Esophagus squamous epithelium (tissue), 5 donors: ENCODE measurements at regions not wholly inside any gene's neighbourhood (a gene's known extent, or its start where the extent isn't known, plus 50 kb on each side); places are given as distances from the start of the nearest gene placed in this dataset.

Experiments
- DNase-seq: peaks from one replicate; lab custom pipeline; 2025; lab: John Stamatoyannopoulos, UW
- H3K27ac ChIP-seq, 4 donors: fragments of 200-600 bp; sonication (generic); one replicate each; pipeline ENCODE4 v1.5.1; 2016 to 2019; ENCODE audit warnings: mild to moderate bottlenecking in 1 of 4
- H3K27me3 ChIP-seq, 4 donors: fragments of 200-600 bp; sonication (generic); 1 replicate in 3 of 4; 2 replicates in 1 of 4; pipeline versions ENCODE4 v1.5.1 to v1.6.0; 2017 to 2021; ENCODE audit warnings: antibody characterized with exemption in 1 of 4
- H3K36me3 ChIP-seq, 3 donors: fragments of 200-600 bp; sonication (generic); one replicate each; pipeline ENCODE4 v1.5.1; 2016 to 2019
- H3K4me1 ChIP-seq, 3 donors: fragments of 200-600 bp; sonication (generic); one replicate each; pipeline ENCODE4 v1.5.1; 2017 to 2019
- H3K4me3 ChIP-seq, 4 donors: fragments of 200-600 bp; sonication (generic); 1 replicate in 3 of 4; 2 replicates in 1 of 4; pipeline ENCODE4 v1.5.1; 2016 to 2019; ENCODE audit warnings: mild to moderate bottlenecking in 2 of 4, moderate library complexity in 1 of 4
- H3K9me3 ChIP-seq, 3 donors: fragments of 200-600 bp; sonication (generic); one replicate each; pipeline ENCODE4 v1.5.1; 2016 to 2019
- POLR2A ChIP-seq, 4 donors: fragments of 450-650 bp; IDR thresholded peaks; one replicate each; pipeline ENCODE4 v1.6.1; 2017; ENCODE audit warnings: antibody characterized with exemption in 4 of 4, mild to moderate bottlenecking in 4 of 4, moderate library complexity in 3 of 4
- WGBS, 2 donors: methylation state at CpG; one replicate each; pipeline ENCODE4 v1.1.5; 2018; 5-methylcytosine and 5-hydroxymethylcytosine counted together
- intact Hi-C: fragments of 100-400 bp; cut with DNase I; formaldehyde crosslinking; loops from one replicate; pipeline ENCODE4 v1.15.0; 2022
- TF ChIP-seq, protein P1 (sequence below), 6 experiments: fragments of 450-650 bp in 4 of 6; fragments of 200-600 bp in 2 of 6; sonication (generic) in 2 of 6; IDR thresholded peaks; one replicate each; pipeline ENCODE4 v1.5.1; 2016 to 2019; ENCODE audit warnings: antibody characterized with exemption in 6 of 6, mild to moderate bottlenecking in 4 of 6, moderate library complexity in 4 of 6
- donor health status: DM: yes; HTN: yes; CAD: no.

GRCh38 chr1:48089356-48089891, 92.2 kb upstream of the TRABD2B start:
- 92 to 99% methylated on average over 8 to 12 of the region's 26 CpGs for WGBS, 2 donors
- DNase-seq: no peak
- Histone ChIP-seq H3K9me3 (no peaks in the 10 kb centered on the region), H3K4me1 (peaks cover 0 to 16% (median 3%) of the 10 kb centered on the region in 3 donors), H3K27ac (no peak overlapping the region), H3K4me3 (no peak overlapping the region), H3K27me3 (peaks cover 0 to 28% (median 0%) of the 10 kb centered on the region in 4 donors), H3K36me3 (no peaks in the 10 kb centered on the region)
- TF ChIP-seq, protein P1, sequence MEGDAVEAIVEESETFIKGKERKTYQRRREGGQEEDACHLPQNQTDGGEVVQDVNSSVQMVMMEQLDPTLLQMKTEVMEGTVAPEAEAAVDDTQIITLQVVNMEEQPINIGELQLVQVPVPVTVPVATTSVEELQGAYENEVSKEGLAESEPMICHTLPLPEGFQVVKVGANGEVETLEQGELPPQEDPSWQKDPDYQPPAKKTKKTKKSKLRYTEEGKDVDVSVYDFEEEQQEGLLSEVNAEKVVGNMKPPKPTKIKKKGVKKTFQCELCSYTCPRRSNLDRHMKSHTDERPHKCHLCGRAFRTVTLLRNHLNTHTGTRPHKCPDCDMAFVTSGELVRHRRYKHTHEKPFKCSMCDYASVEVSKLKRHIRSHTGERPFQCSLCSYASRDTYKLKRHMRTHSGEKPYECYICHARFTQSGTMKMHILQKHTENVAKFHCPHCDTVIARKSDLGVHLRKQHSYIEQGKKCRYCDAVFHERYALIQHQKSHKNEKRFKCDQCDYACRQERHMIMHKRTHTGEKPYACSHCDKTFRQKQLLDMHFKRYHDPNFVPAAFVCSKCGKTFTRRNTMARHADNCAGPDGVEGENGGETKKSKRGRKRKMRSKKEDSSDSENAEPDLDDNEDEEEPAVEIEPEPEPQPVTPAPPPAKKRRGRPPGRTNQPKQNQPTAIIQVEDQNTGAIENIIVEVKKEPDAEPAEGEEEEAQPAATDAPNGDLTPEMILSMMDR (IDR thresholded peaks at IDR 0.05): no peak
- no peak for TF ChIP-seq POLR2A (IDR thresholded peaks at IDR 0.05)
- intact Hi-C loops: no loop called here

DNA sequence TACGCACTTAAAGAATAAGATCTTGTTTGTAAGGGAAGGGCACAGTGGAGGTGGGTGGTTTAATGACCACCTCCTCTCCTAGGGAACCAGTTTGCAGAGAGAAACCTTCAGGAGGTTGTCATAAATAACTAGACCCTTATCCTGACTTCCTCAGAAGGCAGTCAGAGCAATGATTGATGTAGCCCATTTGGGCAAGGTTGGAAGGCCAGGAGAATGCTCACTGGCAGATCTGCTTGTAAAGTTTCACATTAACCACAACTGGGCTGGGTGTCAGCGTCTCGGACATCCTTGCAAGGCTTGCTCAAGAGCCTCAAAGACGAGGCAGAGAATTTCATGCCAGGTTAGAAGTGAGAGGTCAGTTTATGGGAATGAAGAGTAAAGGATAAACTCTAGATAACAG, 87.6 kb upstream of the TRABD2B start:
- Histone ChIP-seq H3K27me3 (peaks cover 0 to 6% (median 0%) of the 10 kb centered on the region in 4 donors), H3K9me3 (no peaks in the 10 kb centered on the region), H3K27ac (no peak overlapping the region), H3K36me3 (no peaks in the 10 kb centered on the region), H3K4me1 (no peaks in the 10 kb centered on the region), H3K4me3 (no peak overlapping the region)
- no peak for TF ChIP-seq POLR2A (IDR thresholded peaks at IDR 0.05)
- TF ChIP-seq, protein P1 (IDR thresholded peaks at IDR 0.05): no peak
- intact Hi-C loops: no loop called here
- 74 to 80% methylated on average over 4 of the region's 4 CpGs for WGBS, 2 donors
- DNase-seq: no peak

GRCh38 chr1:48082271-48082962, 85.2 kb upstream of the TRABD2B start:
- Histone ChIP-seq H3K9me3 (no peaks in the 10 kb centered on the region), H3K27ac (no peak overlapping the region), H3K36me3 (no peaks in the 10 kb centered on the region), H3K4me3 (no peak overlapping the region), H3K4me1 (no peaks in the 10 kb centered on the region), H3K27me3 (no peaks in the 10 kb centered on the region)
- no peak for TF ChIP-seq POLR2A (IDR thresholded peaks at IDR 0.05)
- TF ChIP-seq, protein P1 (IDR thresholded peaks at IDR 0.05): no peak
- WGBS, 2 donors: 69 to 70% methylated on average over 6 of the region's 6 CpGs
- intact Hi-C loops: no loop called here
- no peak for DNase-seq

- intact Hi-C loops: no loop called here
- no peak for DNase-seq
Measured at GRCh38 chr1:48080331-48081255, 83.4 kb upstream of the TRABD2B start.

More at GRCh38 chr1:48080331-48081255, 83.4 kb upstream of the TRABD2B start:
- H3K27me3 ChIP-seq: no peaks in the 10 kb centered on the region
- TF ChIP-seq, protein P1 (IDR thresholded peaks at IDR 0.05): no peak
- TF ChIP-seq POLR2A (IDR thresholded peaks at IDR 0.05): no peak
- H3K4me1 ChIP-seq: no peaks in the 10 kb centered on the region
- 63 to 68% methylated on average over 6 of the region's 6 CpGs for WGBS, 2 donors
- H3K36me3 ChIP-seq: no peaks in the 10 kb centered on the region
- no peak overlapping the region for H3K4me3 ChIP-seq
- no peak overlapping the region for H3K27ac ChIP-seq
- H3K9me3 ChIP-seq: no peaks in the 10 kb centered on the region
